Psoas muscle (tissue), 7 donors: ENCODE measurements at regions not wholly inside any gene's neighbourhood (a gene's known extent, or its start where the extent isn't known, plus 50 kb on each side); places are given as distances from the start of the nearest gene placed in this dataset.

Experiments used
- ATAC-seq, 4 donors: fragments of 200-7000 bp; cut with Tn5 transposase; one replicate each; pipeline ENCODE4 v1.9.1; 2020; ENCODE audit warnings: moderate library complexity in 3 of 4, mild to moderate bottlenecking in 2 of 4
- DNase-seq, 2 donors: peaks; one replicate each; pipeline ENCODE4 v3.0.0-alpha.2; 2020
- H3K27ac ChIP-seq: fragments of 200-600 bp; one replicate; pipeline ENCODE4 v1.8.0; 2022
- H3K27me3 ChIP-seq, 3 donors: fragments of 200-600 bp in 1 of 3; one replicate each; pipeline versions ENCODE4 v1.6.1 to v1.8.0; 2013 to 2022; ENCODE audit warnings: low read length in 2 of 3, mild to moderate bottlenecking in 2 of 3, moderate library complexity in 1 of 3; ENCODE audit not compliant: insufficient read depth in 3 of 3
- H3K36me3 ChIP-seq, 2 donors: fragments of 200-600 bp in 1 of 2; one replicate each; pipeline versions ENCODE4 v1.6.1 to v1.8.0; 2013 to 2022; ENCODE audit warnings: low read depth in 1 of 2, mild to moderate bottlenecking in 1 of 2, moderate library complexity in 1 of 2; ENCODE audit not compliant: insufficient read depth in 1 of 2
- H3K4me1 ChIP-seq: fragments of 200-600 bp; one replicate; pipeline ENCODE4 v1.8.0; 2022
- H3K4me3 ChIP-seq: fragments of 200-600 bp; one replicate; pipeline ENCODE4 v1.8.0; 2022; ENCODE audit warnings: mild to moderate bottlenecking
- H3K9me3 ChIP-seq: fragments of 200-600 bp; one replicate; pipeline ENCODE4 v1.8.0; 2022
- CTCF ChIP-seq: fragments of 200-600 bp; IDR thresholded peaks from one replicate; pipeline ENCODE4 v1.8.0; 2022; ENCODE audit warnings: antibody characterized with exemption
- WGBS, 3 donors: extraction: QIAGEN DNeasy Blood & Tissue Kit; methylation state at CpG; one replicate each; pipeline versions ENCODE4 v1.1.6 to v1.1.7; 2013; 5-methylcytosine and 5-hydroxymethylcytosine counted together
- intact Hi-C, 2 donors: fragments of 100-400 bp; cut with DNase I; formaldehyde crosslinking; loops; one replicate each; pipeline versions ENCODE4 v1.11.0 to v1.14.2; 2022
- donor health status: healthy with polysubstance abuse.
- donor health status: DM: no; HTN: no; CAD: no; lungs with moderate emphysema.
- donor health status: Bipolar disorder and iron deficiency.
- donor health status: healthy.
- donor health status: DM: yes; HTN: yes; CAD: no.
- donor health status: DM: no; HTN: no; CAD: no.
- donor health status: DM: yes; HTN: yes; CAD: no.

GRCh38 chr2:223536546-223536945, 65.6 kb downstream of the SCG2 start:
- Histone ChIP-seq H3K9me3 (no peaks in the 10 kb centered on the region), H3K27ac (no peak overlapping the region), H3K27me3 (no peaks in the 10 kb centered on the region), H3K4me1 (peaks cover 18% of the 10 kb centered on the region), H3K36me3 (no peaks in the 10 kb centered on the region), H3K4me3 (no peak overlapping the region)
- peak in 1 of 4 donors; percentile 47 for ATAC-seq
- intact Hi-C loops: no loop called here
- 64 to 70% (median 66%) methylated on average over 2 of the region's 2 CpGs for WGBS, 3 donors
- no peak for DNase-seq
- TF ChIP-seq CTCF: no peak

GRCh38 chr2:223537115-223537514, 65.0 kb downstream of the SCG2 start:
- Histone ChIP-seq H3K4me1 (peaks cover 18% of the 10 kb centered on the region), H3K4me3 (no peak overlapping the region), H3K27ac (no peak overlapping the region), H3K36me3 (no peaks in the 10 kb centered on the region), H3K9me3 (no peaks in the 10 kb centered on the region), H3K27me3 (no peaks in the 10 kb centered on the region)
- ATAC-seq (no peak), DNase-seq (no peak)
- intact Hi-C loops: no loop called here
- 29 to 44% (median 32%) methylated on average over 1 of the region's 1 CpG for WGBS, 3 donors
- no peak for TF ChIP-seq CTCF

- Histone ChIP-seq H3K27me3 (no peaks in the 10 kb centered on the region), H3K4me1 (peaks cover 18% of the 10 kb centered on the region), H3K36me3 (no peaks in the 10 kb centered on the region), H3K27ac (no peak overlapping the region), H3K4me3 (no peak overlapping the region), H3K9me3 (no peaks in the 10 kb centered on the region)
- TF ChIP-seq CTCF: no peak
- no peak for DNase-seq
- WGBS, 3 donors: 37 to 45% (median 38%) methylated on average over 5 of the region's 5 CpGs
- intact Hi-C loops: no loop called here
- ATAC-seq: no peak
Observed at GRCh38 chr2:223537651-223538601, 64.2 kb downstream of the SCG2 start.

- intact Hi-C loops: no loop called here
- no peak for DNase-seq
- no peaks in the 10 kb centered on the region for H3K36me3 ChIP-seq
- no peak overlapping the region for H3K4me3 ChIP-seq
- H3K9me3 ChIP-seq: no peaks in the 10 kb centered on the region
- H3K4me1 ChIP-seq: peaks cover 18% of the 10 kb centered on the region
- H3K27ac ChIP-seq: no peak overlapping the region
- no peak for TF ChIP-seq CTCF
- WGBS, 3 donors: 15 to 25% (median 19%) methylated on average over 8 of the region's 8 CpGs
- no peaks in the 10 kb centered on the region for H3K27me3 ChIP-seq
- no peak for ATAC-seq
Observed at GRCh38 chr2:223538920-223539440, 63.2 kb downstream of the SCG2 start.
